Thoracic aorta (tissue), 2 donors: ENCODE measurements at regions not wholly inside any gene's neighbourhood (a gene's known extent, or its start where the extent isn't known, plus 50 kb on each side); places are given as distances from the start of the nearest gene placed in this dataset.

Experiments used
- ATAC-seq: fragments of 150-250 bp; one replicate; pipeline ENCODE4 v1.8.0; 2017; ENCODE audit warnings: low read depth; ENCODE audit not compliant: insufficient number of reproducible peaks, low FRiP score
- DNase-seq: peaks from one replicate; pipeline ENCODE4 v3.0.0-alpha.2; 2020; ENCODE audit warnings: low spot score
- H3K27ac ChIP-seq, 2 donors: fragments of 200-600 bp; sonication (generic); 1 replicate in 1 of 2; 2 replicates in 1 of 2; pipeline ENCODE4 v1.5.1; 2016; ENCODE audit warnings: mild to moderate bottlenecking in 2 of 2, moderate library complexity in 2 of 2
- H3K27me3 ChIP-seq: fragments of 200-600 bp; sonication (generic); replicated peaks from 2 replicates; pipeline ENCODE4 v1.6.0; 2016; ENCODE audit warnings: mild to moderate bottlenecking; ENCODE audit not compliant: insufficient read depth
- H3K36me3 ChIP-seq: fragments of 200-600 bp; sonication (generic); one replicate; pipeline ENCODE4 v1.5.1; 2016
- H3K4me1 ChIP-seq, 2 donors: fragments of 200-600 bp; sonication (generic); 1 replicate in 1 of 2; 2 replicates in 1 of 2; pipeline versions ENCODE4 v1.5.1 to v1.6.0; 2016; ENCODE audit warnings: low read depth in 2 of 2, mild to moderate bottlenecking in 1 of 2; ENCODE audit not compliant: control insufficient read depth in 1 of 2
- H3K4me3 ChIP-seq: fragments of 200-600 bp; sonication (generic); 2 replicates; pipeline ENCODE4 v1.5.1; 2016; ENCODE audit warnings: mild to moderate bottlenecking
- H3K9me3 ChIP-seq: fragments of 200-600 bp; sonication (generic); 2 replicates; pipeline ENCODE4 v1.5.1; 2016
- TF ChIP-seq, protein P1 (sequence below): fragments of 200-600 bp; sonication (generic); IDR thresholded peaks from one replicate; pipeline ENCODE4 v1.5.1; 2019; ENCODE audit warnings: antibody characterized with exemption

DNA sequence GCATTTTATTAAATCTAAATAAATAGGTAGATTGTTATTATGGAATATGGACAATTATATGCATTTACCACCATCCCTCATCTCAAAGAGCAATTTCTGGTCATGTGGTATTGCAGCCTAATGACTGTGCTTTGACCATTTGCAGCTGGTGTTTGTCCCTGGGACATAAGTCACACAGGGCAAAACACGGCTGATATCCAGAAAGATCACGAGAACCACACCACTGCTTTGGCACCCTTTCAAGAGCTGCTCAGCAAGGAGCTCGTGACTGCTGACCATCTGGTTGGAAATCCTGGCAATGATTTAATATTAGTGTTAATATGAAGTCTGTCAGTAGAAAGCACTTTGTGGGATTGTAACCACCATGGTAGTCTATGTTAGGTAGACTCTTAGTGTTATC lies 545.0 kb downstream of the GBA3 start:
- DNase-seq (no peak), ATAC-seq (no peak)
- TF ChIP-seq, protein P1, sequence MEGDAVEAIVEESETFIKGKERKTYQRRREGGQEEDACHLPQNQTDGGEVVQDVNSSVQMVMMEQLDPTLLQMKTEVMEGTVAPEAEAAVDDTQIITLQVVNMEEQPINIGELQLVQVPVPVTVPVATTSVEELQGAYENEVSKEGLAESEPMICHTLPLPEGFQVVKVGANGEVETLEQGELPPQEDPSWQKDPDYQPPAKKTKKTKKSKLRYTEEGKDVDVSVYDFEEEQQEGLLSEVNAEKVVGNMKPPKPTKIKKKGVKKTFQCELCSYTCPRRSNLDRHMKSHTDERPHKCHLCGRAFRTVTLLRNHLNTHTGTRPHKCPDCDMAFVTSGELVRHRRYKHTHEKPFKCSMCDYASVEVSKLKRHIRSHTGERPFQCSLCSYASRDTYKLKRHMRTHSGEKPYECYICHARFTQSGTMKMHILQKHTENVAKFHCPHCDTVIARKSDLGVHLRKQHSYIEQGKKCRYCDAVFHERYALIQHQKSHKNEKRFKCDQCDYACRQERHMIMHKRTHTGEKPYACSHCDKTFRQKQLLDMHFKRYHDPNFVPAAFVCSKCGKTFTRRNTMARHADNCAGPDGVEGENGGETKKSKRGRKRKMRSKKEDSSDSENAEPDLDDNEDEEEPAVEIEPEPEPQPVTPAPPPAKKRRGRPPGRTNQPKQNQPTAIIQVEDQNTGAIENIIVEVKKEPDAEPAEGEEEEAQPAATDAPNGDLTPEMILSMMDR: no peak
- no peaks in the 10 kb centered on the region for H3K9me3 ChIP-seq
- H3K4me3 ChIP-seq: no peak overlapping the region
- H3K27me3 ChIP-seq: no peaks in the 10 kb centered on the region
- H3K4me1 ChIP-seq: no peaks in the 10 kb centered on the region
- H3K36me3 ChIP-seq: no peaks in the 10 kb centered on the region
- H3K27ac ChIP-seq: no peak overlapping the region

- H3K4me3 ChIP-seq: no peak overlapping the region
- H3K4me1 ChIP-seq: no peaks in the 10 kb centered on the region
- no peak overlapping the region for H3K27ac ChIP-seq
- TF ChIP-seq, protein P1: no peak
- H3K9me3 ChIP-seq: no peaks in the 10 kb centered on the region
- no peaks in the 10 kb centered on the region for H3K27me3 ChIP-seq
- no peaks in the 10 kb centered on the region for H3K36me3 ChIP-seq
- ATAC-seq: no peak
- DNase-seq: no peak
These were observed 543.1 kb downstream of the GBA3 start for GRCh38 chr4:23235628-23236390.

DNA sequence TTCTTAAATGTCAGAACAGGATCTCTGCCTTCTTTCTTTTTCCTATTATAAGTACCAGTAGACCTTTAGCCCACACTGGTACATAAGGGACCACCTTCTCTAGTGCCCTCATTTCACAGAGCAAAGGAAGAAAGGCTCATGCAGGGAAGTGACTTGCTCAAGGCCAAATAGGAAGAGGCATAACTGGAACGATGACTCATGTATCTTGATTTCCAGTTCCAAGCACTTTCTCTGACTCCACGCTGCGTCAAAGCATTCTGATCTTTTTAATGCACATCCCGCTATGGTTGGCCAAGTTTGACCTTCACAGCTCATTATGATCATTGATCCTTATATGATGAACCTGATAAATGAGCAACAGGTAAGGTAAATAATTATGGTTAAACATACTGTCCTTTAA lies 542.0 kb downstream of the GBA3 start:
- Histone ChIP-seq H3K36me3 (no peaks in the 10 kb centered on the region), H3K9me3 (no peaks in the 10 kb centered on the region), H3K27ac (no peak overlapping the region), H3K4me1 (no peaks in the 10 kb centered on the region), H3K27me3 (no peaks in the 10 kb centered on the region), H3K4me3 (no peak overlapping the region)
- TF ChIP-seq, protein P1: no peak
- no peak for DNase-seq
- ATAC-seq: no peak

- no peak overlapping the region for H3K4me3 ChIP-seq
- no peaks in the 10 kb centered on the region for H3K36me3 ChIP-seq
- H3K4me1 ChIP-seq: no peaks in the 10 kb centered on the region
- TF ChIP-seq, protein P1: no peak
- no peaks in the 10 kb centered on the region for H3K27me3 ChIP-seq
- no peak overlapping the region for H3K27ac ChIP-seq
- DNase-seq (no peak), ATAC-seq (no peak)
- H3K9me3 ChIP-seq: no peaks in the 10 kb centered on the region
These were observed 541.3 kb downstream of the GBA3 start for GRCh38 chr4:23234018-23234417.

GRCh38 chr4:23233596-23233995 lies 540.9 kb downstream of the GBA3 start:
- no peak overlapping the region for H3K27ac ChIP-seq
- no peak overlapping the region for H3K4me3 ChIP-seq
- H3K27me3 ChIP-seq: no peaks in the 10 kb centered on the region
- DNase-seq (no peak), ATAC-seq (no peak)
- no peaks in the 10 kb centered on the region for H3K4me1 ChIP-seq
- TF ChIP-seq, protein P1: no peak
- H3K9me3 ChIP-seq: no peaks in the 10 kb centered on the region
- H3K36me3 ChIP-seq: no peaks in the 10 kb centered on the region
